Skeletal muscle cell (primary cell): ENCODE measurements at regions not wholly inside any gene's neighbourhood (a gene's known extent, or its start where the extent isn't known, plus 50 kb on each side); places are given as distances from the start of the nearest gene placed in this dataset.
"Not testable (repeated sequence)": the region's sequence is repeated elsewhere in the genome, so short reads cannot be mapped to it uniquely, and the experiment has no call there.

ENCODE experiments used
- DNase-seq: peaks from one replicate; pipeline ENCODE4 v3.0.0-alpha.2; 2010; ENCODE audit warnings: low read depth
- H3K4me3 ChIP-seq: 2 replicates; pipeline ENCODE4 v1.5.1; 2011; ENCODE audit warnings: low read depth, mild to moderate bottlenecking, control low read depth, low read length, moderate library complexity

GRCh38 chr9:94033383-94033782 lies 50.9 kb upstream of the PTPDC1 start:
- H3K4me3 ChIP-seq: no peak overlapping the region
- no peak for DNase-seq

GRCh38 chr9:94031946-94032345 lies 52.3 kb upstream of the PTPDC1 start:
- H3K4me3 ChIP-seq: peak overlapping the region; percentile 78
- DNase-seq: no peak

- DNase-seq: no peak
Measured at GRCh38 chr9:94031380-94031779, 52.9 kb upstream of the PTPDC1 start.

DNA sequence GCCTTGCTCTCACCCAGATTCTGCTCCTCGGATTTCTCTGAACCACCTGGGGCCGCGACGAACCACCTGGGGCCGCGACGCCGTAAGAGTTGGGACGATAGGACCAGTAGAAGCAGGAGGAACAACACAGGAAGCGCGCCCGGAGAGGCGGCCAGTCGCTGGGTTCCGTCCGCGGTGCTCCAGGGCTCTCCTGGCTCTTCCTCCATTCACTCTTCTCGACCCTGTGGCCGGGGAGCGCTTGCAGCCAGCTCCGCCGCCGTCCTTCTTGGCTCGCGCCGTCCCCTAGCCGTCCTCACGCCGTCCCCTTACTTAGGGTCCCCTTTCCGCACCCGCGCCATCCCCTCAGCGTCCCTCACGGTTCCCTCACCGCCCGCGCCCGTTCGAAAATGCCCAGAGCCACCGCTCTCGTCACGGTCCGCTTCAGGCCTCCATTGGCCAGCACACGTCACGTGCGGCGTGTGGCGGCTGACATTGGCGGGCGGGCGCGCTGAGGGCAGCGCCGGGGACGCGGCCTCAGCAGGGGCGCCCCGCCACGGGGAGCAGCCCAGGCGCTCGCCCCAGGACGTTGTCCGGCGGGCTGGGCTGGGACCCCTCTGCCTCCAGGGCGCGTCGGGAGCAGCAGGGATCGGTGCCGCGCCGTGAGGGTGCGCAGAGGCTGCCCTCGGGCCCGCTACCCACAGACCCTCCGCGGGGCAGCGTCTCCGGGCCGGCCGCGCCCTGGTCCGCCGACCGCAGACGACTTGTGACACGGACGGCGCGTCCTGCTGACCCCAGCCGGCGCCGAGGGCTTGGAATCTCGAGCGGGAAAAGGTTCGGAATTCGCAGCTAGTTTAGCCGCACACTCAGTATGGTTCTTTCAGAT lies 53.7 kb upstream of the PTPDC1 start:
- peak; percentile 59 for DNase-seq

More at GRCh38 chr9:94031380-94031779, 52.9 kb upstream of the PTPDC1 start:
- peak overlapping the region; percentile 78 for H3K4me3 ChIP-seq

GRCh38 chr9:94029932-94030317 lies 54.3 kb upstream of the PTPDC1 start:
- H3K4me3 ChIP-seq: peak overlapping the region; percentile 78
- DNase-seq: no peak

More for the DNA sequence above, 53.7 kb upstream of the PTPDC1 start:
- peak overlapping the region; percentile 78 for H3K4me3 ChIP-seq

DNA sequence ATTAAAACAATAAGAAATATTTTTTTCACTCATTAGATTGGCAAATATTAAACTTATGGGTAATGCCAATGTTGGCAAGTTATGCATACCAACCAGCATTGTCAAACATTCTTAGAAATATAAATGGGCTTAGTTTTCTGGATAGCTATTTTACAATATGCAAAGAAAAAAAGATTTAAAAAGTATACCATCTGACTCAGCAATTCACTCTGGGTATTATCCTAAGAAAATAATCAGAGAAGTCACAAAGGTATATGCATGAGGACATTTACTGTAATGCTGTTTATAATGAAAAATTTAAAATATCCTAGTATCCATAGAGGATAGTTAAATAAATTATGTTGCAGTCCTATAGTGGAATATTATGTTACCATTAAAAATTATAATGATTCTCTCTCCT lies 57.4 kb upstream of the PTPDC1 start:
- no peak for DNase-seq

GRCh38 chr9:94022476-94022875 lies 61.8 kb upstream of the PTPDC1 start:
- H3K4me3 ChIP-seq, DNase-seq: not testable (repeated sequence)

More for the DNA sequence above, 57.4 kb upstream of the PTPDC1 start:
- H3K4me3 ChIP-seq: no peak overlapping the region

- H3K4me3 ChIP-seq: not testable (repeated sequence)
Measured at GRCh38 chr9:94020836-94021235, 63.4 kb upstream of the PTPDC1 start.

DNA sequence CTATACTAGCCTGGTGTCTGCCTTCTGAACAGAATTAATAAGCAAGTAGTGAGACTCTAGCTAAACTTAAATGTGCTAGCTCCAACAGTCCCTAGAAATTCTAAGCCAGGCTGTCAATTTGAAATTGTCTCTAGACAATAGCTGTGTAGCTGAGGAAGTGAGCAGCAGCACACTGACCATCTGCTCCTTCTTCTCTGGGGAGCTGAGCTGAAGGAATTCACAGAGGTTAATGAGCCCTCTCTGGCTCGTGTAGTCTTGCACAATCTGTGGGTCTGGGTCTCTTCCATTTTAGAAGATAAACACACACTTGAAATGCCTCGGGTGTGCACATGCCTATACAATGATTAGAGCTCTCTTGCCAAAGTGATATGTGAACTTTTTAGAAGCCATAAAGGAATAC lies 63.5 kb upstream of the BARX1 start:
- peak; percentile 85 for DNase-seq

More at GRCh38 chr9:94020836-94021235, 63.4 kb upstream of the PTPDC1 start:
- not testable (repeated sequence) for DNase-seq

DNA sequence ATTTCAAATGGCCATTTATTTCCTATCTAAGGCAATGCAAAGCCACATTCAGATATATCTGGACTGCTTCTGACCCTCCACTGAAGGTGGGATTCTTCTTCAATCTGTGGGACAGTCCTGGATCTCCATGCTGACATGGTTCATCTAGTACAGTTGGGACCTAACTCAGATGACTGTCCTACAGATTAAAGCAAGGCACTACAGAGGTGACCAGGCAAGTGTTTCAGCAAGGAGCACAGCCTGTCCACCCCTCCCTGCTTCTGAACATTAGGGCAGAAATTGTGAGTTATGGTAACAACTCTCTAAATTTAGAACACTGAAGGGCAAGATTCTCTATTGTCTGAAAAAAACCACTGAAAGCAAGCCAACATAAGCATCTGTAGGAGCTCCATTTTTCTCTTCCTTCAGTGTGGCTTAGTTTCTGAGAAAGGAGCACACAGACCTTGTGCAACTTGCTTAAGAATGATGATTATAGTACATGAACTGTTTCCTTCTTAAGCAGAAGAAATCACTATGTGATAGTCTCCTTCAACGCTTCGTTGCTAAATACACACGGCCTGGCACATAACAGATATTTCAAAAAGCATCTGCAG lies 62.9 kb upstream of the BARX1 start:
- DNase-seq: peak; percentile 67
- no peak overlapping the region for H3K4me3 ChIP-seq

More for the DNA sequence above, 63.5 kb upstream of the BARX1 start:
- no peak overlapping the region for H3K4me3 ChIP-seq

- no peak overlapping the region for H3K4me3 ChIP-seq
- DNase-seq: no peak
Measured at GRCh38 chr9:94016744-94017143, 61.6 kb upstream of the BARX1 start.

DNA sequence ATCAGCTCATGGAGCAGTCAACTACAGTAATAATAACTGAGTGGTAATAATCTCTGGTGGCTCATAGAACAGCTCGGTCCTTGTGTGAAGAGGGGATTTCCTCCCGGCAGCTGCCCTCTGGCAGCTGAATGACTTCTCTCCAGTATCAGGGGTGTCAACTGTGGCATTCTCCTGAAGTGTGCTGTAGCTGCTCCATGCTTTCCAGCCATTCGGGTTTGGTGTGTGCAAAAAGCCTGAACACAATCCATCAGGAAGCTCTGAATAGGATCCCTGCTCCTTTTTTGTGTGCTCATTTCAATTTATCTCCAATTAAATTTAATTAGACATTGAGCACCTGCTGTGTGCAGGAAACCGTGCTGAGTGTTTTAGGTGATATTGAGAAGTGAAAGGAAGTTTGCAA lies 59.8 kb upstream of the BARX1 start:
- DNase-seq: no peak
- H3K4me3 ChIP-seq: no peak overlapping the region

- no peak overlapping the region for H3K4me3 ChIP-seq
- no peak for DNase-seq
Measured at GRCh38 chr9:94014066-94014654, 59.0 kb upstream of the BARX1 start.

DNA sequence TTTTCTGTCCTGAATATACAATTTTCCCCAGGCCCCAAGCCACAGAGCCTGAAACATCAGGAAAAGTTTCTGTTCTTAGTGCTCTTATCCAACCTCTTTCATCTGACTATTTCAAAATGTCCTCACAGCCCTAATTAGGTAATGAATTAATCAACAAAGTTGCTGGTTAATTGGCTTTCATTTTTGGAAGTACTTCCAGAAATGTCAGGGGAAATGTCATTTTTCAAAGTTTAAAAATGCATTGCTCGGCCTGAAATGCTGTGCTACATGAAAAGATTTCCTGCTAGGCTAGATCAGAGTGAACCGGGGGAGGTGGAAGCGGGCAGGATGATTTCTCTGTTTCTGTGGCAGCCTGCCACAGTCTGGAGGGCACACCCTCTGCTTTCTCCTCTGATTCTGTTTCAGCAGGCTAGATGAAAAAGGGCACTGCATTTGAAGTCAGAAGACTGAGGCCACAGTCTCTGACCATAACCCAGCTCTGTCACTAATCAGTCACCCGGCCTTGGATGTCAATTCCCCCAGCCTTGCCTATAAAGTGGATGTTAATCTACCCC lies 55.9 kb upstream of the BARX1 start:
- no peak for DNase-seq
- no peak overlapping the region for H3K4me3 ChIP-seq

- DNase-seq: no peak
Measured at GRCh38 chr9:94005272-94005901, 50.2 kb upstream of the BARX1 start.

More at GRCh38 chr9:94005272-94005901, 50.2 kb upstream of the BARX1 start:
- H3K4me3 ChIP-seq: no peak overlapping the region
